ENCODE measurements at regions not wholly inside any gene's neighbourhood (a gene's known extent, or its start where the extent isn't known, plus 50 kb on each side); places are given as distances from the start of the nearest gene placed in this dataset.

- FAIRE-seq (no peak), DNase-seq (peak in 3 of 5 donors; percentile 17 to 48 (median 25))
- intact Hi-C loops (cut with DNase I): no loop called here
- no peaks in the 10 kb centered on the region for H3K4me1 ChIP-seq (ENCODE audit: control insufficient read depth in 2 of 3, insufficient read depth in 2 of 3, low read depth in 1 of 3, low read length in 3 of 3)
- peak; percentile 30 for TF ChIP-seq CTCF (IDR thresholded peaks at IDR 0.05; ENCODE audit: borderline replicate concordance, extremely low read depth, insufficient read depth)
- no peaks in the 10 kb centered on the region for H3K9me3 ChIP-seq (ENCODE audit: control insufficient read depth in 2 of 3, insufficient read depth in 1 of 3, low read length in 3 of 3)
- H3K4me3 ChIP-seq (ENCODE audit: low read length in 3 of 3): no peak overlapping the region
- no peak overlapping the region for H3K27ac ChIP-seq (ENCODE audit: low read depth in 2 of 2, low read length in 2 of 2)
- H3K36me3 ChIP-seq (ENCODE audit: control insufficient read depth in 2 of 3, insufficient read depth in 3 of 3, low read length in 3 of 3): no peaks in the 10 kb centered on the region
- no peaks in the 10 kb centered on the region for H3K27me3 ChIP-seq (ENCODE audit: control insufficient read depth, insufficient read depth, low read length)
- no peak overlapping the region for H3K9ac ChIP-seq (ENCODE audit: low read length in 3 of 3)
Observed at GRCh38 chr17:33647956-33648355, 354.9 kb upstream of the ASIC2 start.

GRCh38 chr17:33650304-33650703 lies 357.2 kb upstream of the ASIC2 start:
- TF ChIP-seq CTCF (IDR thresholded peaks at IDR 0.05; ENCODE audit: borderline replicate concordance, extremely low read depth, insufficient read depth): no peak
- H3K9ac ChIP-seq (ENCODE audit: low read length in 3 of 3): no peak overlapping the region
- no peaks in the 10 kb centered on the region for H3K27me3 ChIP-seq (ENCODE audit: control insufficient read depth, insufficient read depth, low read length)
- no peak overlapping the region for H3K4me3 ChIP-seq (ENCODE audit: low read length in 3 of 3)
- no peaks in the 10 kb centered on the region for H3K36me3 ChIP-seq (ENCODE audit: control insufficient read depth in 2 of 3, insufficient read depth in 3 of 3, low read length in 3 of 3)
- no peaks in the 10 kb centered on the region for H3K9me3 ChIP-seq (ENCODE audit: control insufficient read depth in 2 of 3, insufficient read depth in 1 of 3, low read length in 3 of 3)
- FAIRE-seq (no peak), DNase-seq (no peak)
- no peaks in the 10 kb centered on the region for H3K4me1 ChIP-seq (ENCODE audit: control insufficient read depth in 2 of 3, insufficient read depth in 2 of 3, low read depth in 1 of 3, low read length in 3 of 3)
- no peak overlapping the region for H3K27ac ChIP-seq (ENCODE audit: low read depth in 2 of 2, low read length in 2 of 2)
- intact Hi-C loops (cut with DNase I): no loop called here

- intact Hi-C loops (cut with DNase I): no loop called here
- Histone ChIP-seq H3K36me3 (ENCODE audit: control insufficient read depth in 2 of 3, insufficient read depth in 3 of 3, low read length in 3 of 3) (no peaks in the 10 kb centered on the region), H3K4me3 (ENCODE audit: low read length in 3 of 3) (no peak overlapping the region), H3K27me3 (ENCODE audit: control insufficient read depth, insufficient read depth, low read length) (no peaks in the 10 kb centered on the region), H3K4me1 (ENCODE audit: control insufficient read depth in 2 of 3, insufficient read depth in 2 of 3, low read depth in 1 of 3, low read length in 3 of 3) (no peaks in the 10 kb centered on the region), H3K9me3 (ENCODE audit: control insufficient read depth in 2 of 3, insufficient read depth in 1 of 3, low read length in 3 of 3) (no peaks in the 10 kb centered on the region), H3K9ac (ENCODE audit: low read length in 3 of 3) (no peak overlapping the region), H3K27ac (ENCODE audit: low read depth in 2 of 2, low read length in 2 of 2) (no peak overlapping the region)
- TF ChIP-seq CTCF (IDR thresholded peaks at IDR 0.05; ENCODE audit: borderline replicate concordance, extremely low read depth, insufficient read depth): no peak
- DNase-seq (no peak), FAIRE-seq (no peak)
Observed at GRCh38 chr17:33651686-33652085, 358.6 kb upstream of the ASIC2 start.

GRCh38 chr17:33652731-33653398 lies 359.8 kb upstream of the ASIC2 start:
- FAIRE-seq: no peak
- Histone ChIP-seq H3K9me3 (ENCODE audit: control insufficient read depth in 2 of 3, insufficient read depth in 1 of 3, low read length in 3 of 3) (no peaks in the 10 kb centered on the region), H3K9ac (ENCODE audit: low read length in 3 of 3) (no peak overlapping the region), H3K36me3 (ENCODE audit: control insufficient read depth in 2 of 3, insufficient read depth in 3 of 3, low read length in 3 of 3) (no peaks in the 10 kb centered on the region), H3K4me3 (ENCODE audit: low read length in 3 of 3) (no peak overlapping the region), H3K4me1 (ENCODE audit: control insufficient read depth in 2 of 3, insufficient read depth in 2 of 3, low read depth in 1 of 3, low read length in 3 of 3) (no peaks in the 10 kb centered on the region), H3K27ac (ENCODE audit: low read depth in 2 of 2, low read length in 2 of 2) (no peak overlapping the region), H3K27me3 (ENCODE audit: control insufficient read depth, insufficient read depth, low read length) (no peaks in the 10 kb centered on the region)
- intact Hi-C loops (cut with DNase I): no loop called here
- no peak for TF ChIP-seq CTCF (IDR thresholded peaks at IDR 0.05; ENCODE audit: borderline replicate concordance, extremely low read depth, insufficient read depth)
- no peak for DNase-seq

Data from kidney (tissue), 13 donors.